Esophagus squamous epithelium (tissue), 5 donors: ENCODE measurements at regions not wholly inside any gene's neighbourhood (a gene's known extent, or its start where the extent isn't known, plus 50 kb on each side); places are given as distances from the start of the nearest gene placed in this dataset.

Source experiments
- DNase-seq: peaks from one replicate; lab custom pipeline; 2025; lab: John Stamatoyannopoulos, UW
- H3K27ac ChIP-seq, 4 donors: fragments of 200-600 bp; sonication (generic); one replicate each; pipeline ENCODE4 v1.5.1; 2016 to 2019; ENCODE audit warnings: mild to moderate bottlenecking in 1 of 4
- H3K27me3 ChIP-seq, 4 donors: fragments of 200-600 bp; sonication (generic); 1 replicate in 3 of 4; 2 replicates in 1 of 4; pipeline versions ENCODE4 v1.5.1 to v1.6.0; 2017 to 2021; ENCODE audit warnings: antibody characterized with exemption in 1 of 4
- H3K36me3 ChIP-seq, 3 donors: fragments of 200-600 bp; sonication (generic); one replicate each; pipeline ENCODE4 v1.5.1; 2016 to 2019
- H3K4me1 ChIP-seq, 3 donors: fragments of 200-600 bp; sonication (generic); one replicate each; pipeline ENCODE4 v1.5.1; 2017 to 2019
- H3K4me3 ChIP-seq, 4 donors: fragments of 200-600 bp; sonication (generic); 1 replicate in 3 of 4; 2 replicates in 1 of 4; pipeline ENCODE4 v1.5.1; 2016 to 2019; ENCODE audit warnings: mild to moderate bottlenecking in 2 of 4, moderate library complexity in 1 of 4
- H3K9me3 ChIP-seq, 3 donors: fragments of 200-600 bp; sonication (generic); one replicate each; pipeline ENCODE4 v1.5.1; 2016 to 2019
- CTCF ChIP-seq, 6 experiments: fragments of 450-650 bp in 4 of 6; fragments of 200-600 bp in 2 of 6; sonication (generic) in 2 of 6; IDR thresholded peaks; one replicate each; pipeline ENCODE4 v1.5.1; 2016 to 2019; ENCODE audit warnings: antibody characterized with exemption in 6 of 6, mild to moderate bottlenecking in 4 of 6, moderate library complexity in 4 of 6
- POLR2A ChIP-seq, 4 donors: fragments of 450-650 bp; IDR thresholded peaks; one replicate each; pipeline ENCODE4 v1.6.1; 2017; ENCODE audit warnings: antibody characterized with exemption in 4 of 4, mild to moderate bottlenecking in 4 of 4, moderate library complexity in 3 of 4
- WGBS, 2 donors: methylation state at CpG; one replicate each; pipeline ENCODE4 v1.1.5; 2018; 5-methylcytosine and 5-hydroxymethylcytosine counted together
- intact Hi-C: fragments of 100-400 bp; cut with DNase I; formaldehyde crosslinking; loops from one replicate; pipeline ENCODE4 v1.15.0; 2022
- donor health status: DM: yes; HTN: yes; CAD: no.

- DNase-seq = no peak
- H3K27ac ChIP-seq = no peak overlapping the region
- no peaks in the 10 kb centered on the region for H3K4me1 ChIP-seq
- intact Hi-C loops = no loop called here
- H3K9me3 ChIP-seq = no peaks in the 10 kb centered on the region
- WGBS, 2 donors = 71 to 75% methylated on average over 9 of the region's 9 CpGs
- TF ChIP-seq POLR2A (IDR thresholded peaks at IDR 0.05) = no peak
- TF ChIP-seq CTCF (IDR thresholded peaks at IDR 0.05) = no peak
- H3K4me3 ChIP-seq = no peak overlapping the region
- no peaks in the 10 kb centered on the region for H3K36me3 ChIP-seq
- no peaks in the 10 kb centered on the region for H3K27me3 ChIP-seq
Measured at GRCh38 chr12:69115951-69116350, 123.4 kb upstream of the CPSF6 start.

GRCh38 chr12:69117566-69118266 is 121.7 kb upstream of the CPSF6 start:
- no peak overlapping the region for H3K27ac ChIP-seq
- no peak overlapping the region for H3K4me3 ChIP-seq
- 68 to 72% methylated on average over 5 of the region's 5 CpGs for WGBS, 2 donors
- no peaks in the 10 kb centered on the region for H3K4me1 ChIP-seq
- no peaks in the 10 kb centered on the region for H3K36me3 ChIP-seq
- TF ChIP-seq POLR2A (IDR thresholded peaks at IDR 0.05) (no peak), CTCF (IDR thresholded peaks at IDR 0.05) (no peak)
- no peaks in the 10 kb centered on the region for H3K27me3 ChIP-seq
- DNase-seq = no peak
- intact Hi-C loops = no loop called here
- H3K9me3 ChIP-seq = no peaks in the 10 kb centered on the region

GRCh38 chr12:69118516-69118915 is 120.9 kb upstream of the CPSF6 start:
- no peak overlapping the region for H3K27ac ChIP-seq
- no peaks in the 10 kb centered on the region for H3K9me3 ChIP-seq
- H3K27me3 ChIP-seq = no peaks in the 10 kb centered on the region
- no peak overlapping the region for H3K4me3 ChIP-seq
- DNase-seq = no peak
- 66 to 76% methylated on average over 2 of the region's 2 CpGs for WGBS, 2 donors
- intact Hi-C loops = no loop called here
- TF ChIP-seq POLR2A (IDR thresholded peaks at IDR 0.05) (no peak), CTCF (IDR thresholded peaks at IDR 0.05) (no peak)
- H3K4me1 ChIP-seq = no peaks in the 10 kb centered on the region
- no peaks in the 10 kb centered on the region for H3K36me3 ChIP-seq

- no peak overlapping the region for H3K4me3 ChIP-seq
- H3K9me3 ChIP-seq = no peaks in the 10 kb centered on the region
Measured at GRCh38 chr12:69119770-69120169, 119.6 kb upstream of the CPSF6 start.

More at GRCh38 chr12:69119770-69120169, 119.6 kb upstream of the CPSF6 start:
- DNase-seq = no peak
- Histone ChIP-seq H3K36me3 (no peaks in the 10 kb centered on the region), H3K27me3 (no peaks in the 10 kb centered on the region), H3K4me1 (no peaks in the 10 kb centered on the region), H3K27ac (no peak overlapping the region)
- intact Hi-C loops = no loop called here
- 71 to 78% methylated on average over 6 of the region's 6 CpGs for WGBS, 2 donors
- TF ChIP-seq CTCF (IDR thresholded peaks at IDR 0.05) (no peak), POLR2A (IDR thresholded peaks at IDR 0.05) (no peak)
